HCT116 (cell line): ENCODE measurements at regions not wholly inside any gene's neighbourhood (a gene's known extent, or its start where the extent isn't known, plus 50 kb on each side); places are given as distances from the start of the nearest gene placed in this dataset.

Experiments used
- ATAC-seq: fragments of 200-7000 bp; cut with Tn5 transposase; 2 replicates; pipeline ENCODE4 v1.9.1; 2020; ENCODE audit warnings: mild to moderate bottlenecking, moderate library complexity
- BruUV-seq: library from RNA; stranded (reverse); fragments of 400-500 nt; replicated peaks from 2 replicates; lab custom pipeline; 2021; lab: Mats Ljungman, UMichigan
- CTCF ChIA-PET: fragments of 300-600 bp; sonication (Branson Sonifier 250); formaldehyde crosslinking; loops from one replicate; lab custom pipeline; 2021; ENCODE audit warnings: antibody characterized with exemption; lab: Charles Lee
- POLR2A ChIA-PET: fragments of 300-600, 350-600 bp; sonication (Branson Sonifier 250); formaldehyde crosslinking; loops from one replicate; lab custom pipeline; 2021; ENCODE audit warnings: antibody characterized with exemption; lab: Charles Lee
- RAD21 ChIA-PET, 2 experiments: fragments of 300-600 bp; sonication (Branson Sonifier 250); formaldehyde crosslinking; loops; one replicate each; lab custom pipeline; 2023; ENCODE audit warnings: low total read pairs in 2 of 2; ENCODE audit not compliant: uncharacterized antibody in 2 of 2, unreplicated experiment in 2 of 2, low non-redundant PET in 1 of 2; lab: Charles Lee
- DNase-seq: peaks from one replicate; pipeline ENCODE4 v3.0.0-alpha.2; 2010; ENCODE audit warnings: low read depth, low spot score
- H2AFZ ChIP-seq: fragments of 200-600 bp; shearing (Covaris generic), sonication (generic); 2 replicates; pipeline ENCODE4 v1.6.1; 2017; ENCODE audit warnings: low read depth, mixed run types, mixed read lengths, antibody characterized with exemption, low read length; ENCODE audit not compliant: poor library complexity, severe bottlenecking
- H3K27ac ChIP-seq: 2 replicates; pipeline ENCODE4 v1.5.1; 2012; ENCODE audit warnings: low read depth, low read length
- H3K27me3 ChIP-seq: fragments of 200-600 bp; sonication (generic); 2 replicates; pipeline ENCODE4 v1.6.1; 2016; ENCODE audit warnings: mixed run types, low read length, mixed read lengths; ENCODE audit not compliant: insufficient read depth
- H3K36me3 ChIP-seq, 2 experiments: fragments of 200-500 bp in 1 of 2; fragments of 200-600 bp in 1 of 2; sonication (Bioruptor generic) in 1 of 2; sonication (generic) in 1 of 2; 2 replicates each; pipeline versions ENCODE4 v1.5.1 to v1.6.1; 2014 to 2016; ENCODE audit warnings: low read length in 2 of 2, inconsistent platforms in 1 of 2, mixed read lengths in 1 of 2, mixed run types in 1 of 2; ENCODE audit not compliant: insufficient read depth in 2 of 2, control insufficient read depth in 1 of 2
- H3K4me1 ChIP-seq, 2 experiments: fragments of 200-600 bp in 1 of 2; sonication (generic) in 1 of 2; 2 replicates each; pipeline versions ENCODE4 v1.5.1 to v1.6.1; 2012 to 2017; ENCODE audit warnings: low read length in 2 of 2, inconsistent platforms in 1 of 2, mild to moderate bottlenecking in 1 of 2, mixed read lengths in 1 of 2, mixed run types in 1 of 2, moderate library complexity in 1 of 2; ENCODE audit not compliant: insufficient read depth in 2 of 2, control insufficient read depth in 1 of 2
- H3K4me2 ChIP-seq: fragments of 200-600 bp; sonication (generic); 2 replicates; pipeline ENCODE4 v1.6.1; 2017; ENCODE audit warnings: mixed run types, low read length, mixed read lengths
- H3K4me3 ChIP-seq, 2 experiments: fragments of 200-600 bp in 1 of 2; sonication (generic) in 1 of 2; replicated peaks in 1 of 2; 2 replicates each; pipeline ENCODE4 v1.5.1; 2011 to 2016; ENCODE audit warnings: low read length in 2 of 2, control low read depth in 1 of 2, low read depth in 1 of 2, mild to moderate bottlenecking in 1 of 2, mixed read lengths in 1 of 2, mixed run types in 1 of 2
- H3K79me2 ChIP-seq: fragments of 200-600 bp; sonication (generic); 2 replicates; pipeline ENCODE4 v1.6.1; 2017; ENCODE audit warnings: mild to moderate bottlenecking, mixed run types, low read length, moderate library complexity, mixed read lengths; ENCODE audit not compliant: insufficient read depth
- H3K9ac ChIP-seq: fragments of 200-600 bp; sonication (generic); 2 replicates; pipeline ENCODE4 v1.6.1; 2016; ENCODE audit warnings: low read length, mixed read lengths
- H3K9me2 ChIP-seq: fragments of 200-600 bp; sonication (generic), shearing (Covaris generic); 2 replicates; pipeline ENCODE4 v1.6.1; 2017; ENCODE audit warnings: mixed run types, mild to moderate bottlenecking, moderate library complexity; ENCODE audit not compliant: insufficient read depth
- H3K9me3 ChIP-seq, 2 experiments: fragments of 200-500 bp in 1 of 2; fragments of 200-600 bp in 1 of 2; sonication (Bioruptor generic) in 1 of 2; sonication (generic) in 1 of 2; 2 replicates each; pipeline ENCODE4 v1.6.1; 2014 to 2017; ENCODE audit warnings: low read length in 2 of 2, mixed read lengths in 2 of 2, inconsistent platforms in 1 of 2, low read depth in 1 of 2, mild to moderate bottlenecking in 1 of 2, mixed run types in 1 of 2, moderate library complexity in 1 of 2; ENCODE audit not compliant: control insufficient read depth in 1 of 2, insufficient read depth in 1 of 2
- H4K20me1 ChIP-seq: fragments of 200-600 bp; sonication (generic), shearing (Covaris generic); 2 replicates; pipeline ENCODE4 v1.6.1; 2017; ENCODE audit warnings: mixed run types, mild to moderate bottlenecking, moderate library complexity; ENCODE audit not compliant: insufficient read depth
- CBX3 ChIP-seq: IDR thresholded peaks from 2 replicates; pipeline ENCODE4 v1.6.1; 2012; ENCODE audit warnings: low read depth
- CEBPB ChIP-seq: IDR thresholded peaks from 2 replicates; pipeline ENCODE4 v1.6.1; 2012; ENCODE audit warnings: low read depth
- CTCF ChIP-seq, 3 experiments: fragments of 200-600 bp in 1 of 3; sonication (generic) in 1 of 3; IDR thresholded peaks in 2 of 3; conservative IDR thresholded peaks in 1 of 3; 2 replicates each; pipeline ENCODE4 v1.5.1; 2012 to 2017; ENCODE audit warnings: low read depth in 2 of 3, low read length in 2 of 3, antibody characterized with exemption in 1 of 3, borderline replicate concordance in 1 of 3, control low read depth in 1 of 3, mild to moderate bottlenecking in 1 of 3, mixed read lengths in 1 of 3, mixed run types in 1 of 3, moderate library complexity in 1 of 3; ENCODE audit not compliant: insufficient read depth in 1 of 3
- EGR1 ChIP-seq: IDR thresholded peaks from 2 replicates; pipeline ENCODE4 v1.6.1; 2012; ENCODE audit warnings: low read depth
- EZH2 ChIP-seq: fragments of 200-600 bp; sonication (generic); IDR thresholded peaks from 2 replicates; pipeline ENCODE4 v1.6.1; 2017; ENCODE audit warnings: antibody characterized with exemption, mixed run types
- EZH2phosphoT487 ChIP-seq: fragments of 200-600 bp; IDR thresholded peaks from 2 replicates; pipeline ENCODE4 v1.6.1; 2018; ENCODE audit warnings: antibody characterized with exemption, borderline replicate concordance
- FOSL1 ChIP-seq: IDR thresholded peaks from 2 replicates; pipeline ENCODE4 v1.6.1; 2012; ENCODE audit warnings: low read depth
- JUND ChIP-seq: IDR thresholded peaks from 2 replicates; pipeline ENCODE4 v1.6.1; 2012
- MAX ChIP-seq: IDR thresholded peaks from 2 replicates; pipeline ENCODE4 v1.6.1; 2012
- POLR2A ChIP-seq: IDR thresholded peaks from 2 replicates; pipeline ENCODE4 v1.7.0; 2011; ENCODE audit warnings: borderline replicate concordance; ENCODE audit not compliant: insufficient read depth, insufficient read length; ENCODE audit errors: extremely low read depth
- RAD21 ChIP-seq: IDR thresholded peaks from 2 replicates; pipeline ENCODE4 v1.6.1; 2012; ENCODE audit warnings: low read depth, mild to moderate bottlenecking
- REST ChIP-seq: IDR thresholded peaks from 2 replicates; pipeline ENCODE4 v1.6.1; 2012; ENCODE audit warnings: low read depth
- SIN3A ChIP-seq: IDR thresholded peaks from 2 replicates; pipeline ENCODE4 v1.6.1; 2012; ENCODE audit warnings: low read depth
- SP1 ChIP-seq: IDR thresholded peaks from 2 replicates; pipeline ENCODE4 v1.6.1; 2012; ENCODE audit warnings: low read depth
- SRF ChIP-seq: IDR thresholded peaks from 2 replicates; pipeline ENCODE4 v1.6.1; 2012; ENCODE audit warnings: low read depth
- TCF7L2 ChIP-seq: IDR thresholded peaks from 2 replicates; pipeline ENCODE4 v1.7.0; 2011; ENCODE audit warnings: borderline replicate concordance, inconsistent platforms; ENCODE audit not compliant: insufficient read depth, insufficient read length; ENCODE audit errors: extremely low read depth
- YY1 ChIP-seq: IDR thresholded peaks from 2 replicates; pipeline ENCODE4 v1.6.1; 2011; ENCODE audit warnings: low read length, low read depth, moderate library complexity, mild to moderate bottlenecking; ENCODE audit not compliant: insufficient replicate concordance; ENCODE audit errors: extremely low read depth
- ZFX ChIP-seq: fragments of 450-650 bp; IDR thresholded peaks from 2 replicates; pipeline ENCODE4 v1.6.1; 2017
- ZNF274 ChIP-seq: fragments of 200-500 bp; sonication (Bioruptor generic); IDR thresholded peaks from 2 replicates; pipeline ENCODE4 v1.6.1; 2014; ENCODE audit warnings: mild to moderate bottlenecking, low read depth, low read length, inconsistent platforms
- intact Hi-C: fragments of 100-400 bp; cut with micrococcal nuclease; formaldehyde crosslinking; loops from 2 replicates; pipeline ENCODE4 v1.10.0; 2022

- ATAC-seq (peak; percentile 76), DNase-seq (peak; percentile 84)
- no peaks in the 10 kb centered on the region for H3K9me2 ChIP-seq
- ChIA-PET CTCF (no interaction called here), RAD21 (interaction anchor here in 1 of 2 experiments (0.6 kb wide), 1 partner anchor 366 kb away, joined by 3 read pairs; no protein-coding TSS in a partner anchor), POLR2A (interaction anchor here (1.9 kb wide), 1 partner anchor 10 kb away, joined by 6 read pairs; no protein-coding TSS in a partner anchor)
- peak overlapping the region; percentile 34 for H3K9ac ChIP-seq
- H3K9me3 ChIP-seq, result no peaks in the 10 kb centered on the region
- no peaks in the 10 kb centered on the region for H3K79me2 ChIP-seq
- peaks cover 26 to 37% of the 10 kb centered on the region in 2 experiments for H3K4me1 ChIP-seq
- BruUV-seq, result TSS peak; percentile 68
- peak overlapping the region; percentile 93 for H2AFZ ChIP-seq
- H3K27me3 ChIP-seq, result no peaks in the 10 kb centered on the region
- peak overlapping the region; percentile 32 to 45 for H3K4me3 ChIP-seq
- intact Hi-C loops, result loop anchor here (1.0 to 10.0 kb wide), 2 partner anchors 289 to 1250 kb away; no protein-coding TSS in a partner anchor
- H4K20me1 ChIP-seq, result no peaks in the 10 kb centered on the region
- H3K4me2 ChIP-seq, result peak overlapping the region; percentile 68
- H3K27ac ChIP-seq, result peak overlapping the region; percentile 83
- H3K36me3 ChIP-seq, result no peaks in the 10 kb centered on the region
- TF ChIP-seq FOSL1 (peak; percentile 84), RAD21 (no peak), ZFX (no peak), CTCF (IDR thresholded peaks at IDR 0.05 in 2 of 3, conservative IDR thresholded peaks at IDR 0.05 in 1 of 3; ENCODE audit: borderline replicate concordance in 1 of 3, insufficient read depth in 1 of 3, low read depth in 2 of 3, low read length in 2 of 3) (no peak), ZNF274 (no peak), JUND (peak; percentile 61), SIN3A (peak; percentile 22; the same call in 1 of the 2 replicates), TCF7L2 (peak; percentile 75), EGR1 (no peak), REST (no peak), POLR2A (no peak), YY1 (no peak), SP1 (peak; percentile 55), EZH2phosphoT487 (no peak), SRF (peak; percentile 15; the same call in 1 of the 2 replicates), CEBPB (peak; percentile 87), EZH2 (no peak), MAX (no peak), CBX3 (peak; percentile 24; the same call in 1 of the 2 replicates)
These were observed 289.4 kb upstream of the STXBP5 start for GRCh38 chr6:146914489-146915483.
